GM23338 (cell line): ENCODE measurements at regions not wholly inside any gene's neighbourhood (a gene's known extent, or its start where the extent isn't known, plus 50 kb on each side); places are given as distances from the start of the nearest gene placed in this dataset.

Source experiments
- ATAC-seq: fragments of 200-7000 bp; cut with Tn5 transposase; 3 replicates; pipeline ENCODE4 v1.9.1; 2020
- DNase-seq: peaks from one replicate; pipeline ENCODE4 v3.0.0-alpha.2; 2015; ENCODE audit warnings: low spot score
- H2AFZ ChIP-seq: fragments of 200-600 bp; sonication (generic); 2 replicates; pipeline ENCODE4 v1.8.0; 2016; ENCODE audit warnings: antibody characterized with exemption, mild to moderate bottlenecking, moderate library complexity
- H3F3A ChIP-seq: fragments of 200-600 bp; sonication (generic); replicated peaks from 2 replicates; pipeline ENCODE4 v1.8.0; 2017; ENCODE audit warnings: antibody characterized with exemption, mixed run types, low read depth
- H3K27ac ChIP-seq: fragments of 200-600 bp; sonication (generic); 2 replicates; pipeline ENCODE4 v1.6.1; 2016; ENCODE audit warnings: low read depth
- H3K27me3 ChIP-seq: fragments of 200-600 bp; sonication (generic); 2 replicates; pipeline ENCODE4 v1.8.0; 2016; ENCODE audit warnings: mild to moderate bottlenecking, mixed run types, moderate library complexity; ENCODE audit not compliant: insufficient read depth
- H3K36me3 ChIP-seq: fragments of 200-600 bp; sonication (generic); 2 replicates; pipeline ENCODE4 v1.8.0; 2016; ENCODE audit warnings: mild to moderate bottlenecking; ENCODE audit not compliant: insufficient read depth
- H3K4me1 ChIP-seq: fragments of 200-600 bp; sonication (generic); 2 replicates; pipeline ENCODE4 v1.8.0; 2016; ENCODE audit warnings: mild to moderate bottlenecking, moderate library complexity; ENCODE audit not compliant: insufficient read depth
- H3K4me2 ChIP-seq: fragments of 200-600 bp; sonication (generic); 2 replicates; pipeline ENCODE4 v1.7.1; 2017; ENCODE audit warnings: mixed run types
- H3K4me3 ChIP-seq: fragments of 200-600 bp; sonication (generic); 2 replicates; pipeline ENCODE4 v1.6.1; 2016; ENCODE audit warnings: mixed run types
- H3K79me2 ChIP-seq: fragments of 200-600 bp; sonication (generic); replicated peaks from 2 replicates; pipeline ENCODE4 v1.8.0; 2017; ENCODE audit warnings: mild to moderate bottlenecking; ENCODE audit not compliant: insufficient read depth
- H3K9me2 ChIP-seq: fragments of 200-600 bp; sonication (generic); 2 replicates; pipeline ENCODE4 v1.8.0; 2017; ENCODE audit not compliant: insufficient read depth
- H4K20me1 ChIP-seq: fragments of 200-600 bp; sonication (generic); replicated peaks from 2 replicates; pipeline ENCODE4 v1.8.0; 2017; ENCODE audit warnings: mild to moderate bottlenecking; ENCODE audit not compliant: insufficient read depth
- H3K27ac Mint-ChIP-seq: 2 replicates; pipeline ENCODE4 v1.8.0; 2020; ENCODE audit warnings: inconsistent platforms, mild to moderate bottlenecking, moderate library complexity, mixed read lengths
- H3K27me3 Mint-ChIP-seq: 3 replicates; pipeline ENCODE4 v1.8.0; 2022; ENCODE audit warnings: low read depth, mild to moderate bottlenecking, moderate library complexity, mixed read lengths, inconsistent platforms; ENCODE audit not compliant: insufficient read depth, poor library complexity
- H3K36me3 Mint-ChIP-seq: 3 replicates; pipeline ENCODE4 v1.8.0; 2021; ENCODE audit warnings: low read depth, mild to moderate bottlenecking, inconsistent platforms, moderate library complexity, mixed read lengths
- H3K4me1 Mint-ChIP-seq: 3 replicates; pipeline ENCODE4 v1.8.0; 2020; ENCODE audit warnings: mild to moderate bottlenecking, inconsistent platforms, mixed read lengths
- H3K4me3 Mint-ChIP-seq: 3 replicates; pipeline ENCODE4 v1.8.0; 2021; ENCODE audit warnings: moderate library complexity, mild to moderate bottlenecking, inconsistent platforms, mixed read lengths
- H3K9me3 Mint-ChIP-seq: 3 replicates; pipeline ENCODE4 v1.8.0; 2020; ENCODE audit warnings: moderate library complexity, mild to moderate bottlenecking, inconsistent platforms, mixed read lengths
- CREB1 ChIP-seq: fragments of 250-450 bp; sonication (Bioruptor Pico); IDR thresholded peaks from 2 replicates; pipeline ENCODE4 v1.5.0; 2020; ENCODE audit warnings: low read depth, mild to moderate bottlenecking, moderate library complexity
- ETS1 ChIP-seq: IDR thresholded peaks from 2 replicates; pipeline ENCODE4 v1.6.1; 2016; ENCODE audit warnings: antibody characterized with exemption
- EZH2 ChIP-seq: fragments of 200-600 bp; sonication (generic); IDR thresholded peaks from one replicate; pipeline ENCODE4 v1.8.0; 2017; ENCODE audit warnings: antibody characterized with exemption, mild to moderate bottlenecking, low read depth; ENCODE audit not compliant: unreplicated experiment
- EZH2phosphoT487 ChIP-seq: fragments of 200-600 bp; sonication (generic); IDR thresholded peaks from one replicate; pipeline ENCODE4 v1.8.1; 2018; ENCODE audit warnings: antibody characterized with exemption; ENCODE audit not compliant: unreplicated experiment
- POLR2AphosphoS5 ChIP-seq: IDR thresholded peaks from 2 replicates; pipeline ENCODE4 v1.6.1; 2016; ENCODE audit warnings: antibody characterized with exemption, low read depth
- STAT1 ChIP-seq: IDR thresholded peaks from one replicate; pipeline ENCODE4 v1.6.1; 2016; ENCODE audit warnings: antibody characterized with exemption; ENCODE audit not compliant: unreplicated experiment
- ZNF114 ChIP-seq: fragments of 250-450 bp; sonication (Bioruptor Pico); IDR thresholded peaks from 2 replicates; pipeline ENCODE4 v1.5.0; 2020; ENCODE audit warnings: mild to moderate bottlenecking, moderate library complexity
- TF ChIP-seq, protein P1 (sequence below), 2 experiments: fragments of 200-600 bp in 1 of 2; sonication (generic) in 1 of 2; conservative IDR thresholded peaks; 2 replicates each; pipeline versions ENCODE4 v1.5.1 to v1.6.1; 2016 to 2017; ENCODE audit warnings: antibody characterized with exemption in 2 of 2, low read depth in 2 of 2, mild to moderate bottlenecking in 2 of 2, moderate library complexity in 1 of 2
- TF ChIP-seq, protein P2 (sequence below): IDR thresholded peaks from one replicate; pipeline ENCODE4 v1.6.1; 2018; ENCODE audit warnings: antibody characterized with exemption; ENCODE audit not compliant: unreplicated experiment

DNA sequence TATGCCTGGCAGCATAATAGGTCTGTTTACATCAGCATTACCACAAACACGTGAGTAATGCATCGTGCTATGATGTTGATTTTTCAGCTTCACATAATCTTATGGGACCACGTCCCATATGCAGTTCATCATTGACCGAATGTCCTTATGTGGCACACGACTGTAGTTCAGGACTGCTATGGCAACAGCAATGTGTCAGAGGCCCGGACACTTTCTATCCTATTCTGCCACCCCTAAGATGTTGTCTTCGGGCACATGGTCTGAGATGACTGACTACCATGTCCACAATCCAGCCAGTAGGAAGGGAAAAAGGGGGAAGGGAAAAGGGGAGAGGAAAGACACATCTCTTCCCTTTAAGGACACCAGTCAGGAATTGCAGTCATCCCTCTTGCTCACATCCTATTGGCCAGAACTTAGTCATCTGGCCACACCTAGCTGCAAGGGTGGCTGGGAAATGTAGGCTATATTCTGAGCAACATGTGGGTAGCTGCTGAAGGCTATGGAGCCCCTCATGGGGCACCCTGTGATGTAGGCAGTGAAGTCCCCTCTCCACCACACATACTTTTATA is 196.0 kb upstream of the RBPJ start:
- Histone ChIP-seq H3K9me2 (peaks cover 9% of the 10 kb centered on the region; the same call in 1 of the 2 replicates), H3K79me2 (no peaks in the 10 kb centered on the region), H4K20me1 (no peaks in the 10 kb centered on the region), H3K4me2 (no peak overlapping the region), H3K4me1 (no peaks in the 10 kb centered on the region), H3F3A (no peaks in the 10 kb centered on the region), H3K4me3 (no peak overlapping the region), H2AFZ (no peak overlapping the region; the same call in 1 of the 2 replicates), H3K27ac (no peak overlapping the region), H3K27me3 (no peaks in the 10 kb centered on the region), H3K36me3 (no peaks in the 10 kb centered on the region)
- Mint-ChIP-seq H3K36me3 (no peaks in the 10 kb centered on the region), H3K4me1 (no peaks in the 10 kb centered on the region), H3K27ac (no peak overlapping the region), H3K27me3 (no peaks in the 10 kb centered on the region), H3K9me3 (peaks cover 2% of the 10 kb centered on the region; the same call in 1 of the 3 replicates), H3K4me3 (no peak overlapping the region)
- TF ChIP-seq POLR2AphosphoS5 (no peak), ETS1 (peak; percentile 38; the same call in 1 of the 2 replicates), CREB1 (CRISPR knock-in tag) (0 out of 2 replicates have a peak, but pooled peaks have one; percentile 7)
- DNase-seq (peak; percentile 20), ATAC-seq (peak; percentile 71; the same call in 2 of the 3 replicates)

DNA sequence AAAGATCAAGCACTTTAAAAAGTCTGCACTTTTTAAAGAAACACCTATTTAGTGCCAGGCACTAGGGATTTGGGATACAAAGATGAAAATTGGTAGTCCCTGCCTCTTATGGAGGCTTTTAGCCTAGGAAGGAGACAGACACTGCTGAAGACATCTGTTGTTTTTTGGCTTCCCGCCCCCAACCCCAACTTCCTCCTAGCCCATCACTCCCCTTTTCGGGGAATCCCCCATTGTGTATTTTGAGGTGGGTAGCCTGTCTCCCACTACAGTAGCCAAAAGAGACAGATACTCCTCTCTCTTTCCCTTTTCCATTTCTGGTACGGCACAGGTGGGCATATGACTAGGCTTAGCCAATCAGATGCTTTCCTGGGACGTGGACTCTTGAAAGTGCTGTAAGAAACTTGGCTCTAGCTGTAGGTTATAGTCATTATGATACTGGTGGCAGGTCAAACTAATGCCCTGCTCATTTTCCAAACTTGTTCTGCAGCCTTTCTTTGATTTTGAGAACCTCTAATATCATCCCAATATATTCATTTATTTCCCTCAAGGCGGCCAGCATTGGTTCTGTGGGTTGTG is 194.6 kb upstream of the RBPJ start:
- H3K27me3 ChIP-seq, result no peaks in the 10 kb centered on the region
- Mint-ChIP-seq H3K36me3 (no peaks in the 10 kb centered on the region), H3K27me3 (no peaks in the 10 kb centered on the region), H3K4me1 (no peaks in the 10 kb centered on the region), H3K9me3 (peaks cover 2% of the 10 kb centered on the region; the same call in 1 of the 3 replicates), H3K27ac (no peak overlapping the region), H3K4me3 (no peak overlapping the region)
- ATAC-seq (no peak), DNase-seq (no peak)
- no peaks in the 10 kb centered on the region for H3K36me3 ChIP-seq
- no peaks in the 10 kb centered on the region for H3K4me1 ChIP-seq
- no peaks in the 10 kb centered on the region for H4K20me1 ChIP-seq
- H3F3A ChIP-seq, result no peaks in the 10 kb centered on the region
- no peak overlapping the region for H3K27ac ChIP-seq
- no peaks in the 10 kb centered on the region for H3K79me2 ChIP-seq
- no peak overlapping the region for H3K4me3 ChIP-seq
- no peak overlapping the region for H2AFZ ChIP-seq
- peaks cover 9% of the 10 kb centered on the region; the same call in 1 of the 2 replicates for H3K9me2 ChIP-seq
- no peak overlapping the region for H3K4me2 ChIP-seq
- TF ChIP-seq EZH2, result no peak
- TF ChIP-seq ZNF114 (CRISPR knock-in tag), result no peak
- TF ChIP-seq STAT1, result no peak
- no peak for TF ChIP-seq CREB1 (CRISPR knock-in tag)
- no peak for TF ChIP-seq EZH2phosphoT487
- no peak for TF ChIP-seq ETS1
- TF ChIP-seq, protein P1, sequence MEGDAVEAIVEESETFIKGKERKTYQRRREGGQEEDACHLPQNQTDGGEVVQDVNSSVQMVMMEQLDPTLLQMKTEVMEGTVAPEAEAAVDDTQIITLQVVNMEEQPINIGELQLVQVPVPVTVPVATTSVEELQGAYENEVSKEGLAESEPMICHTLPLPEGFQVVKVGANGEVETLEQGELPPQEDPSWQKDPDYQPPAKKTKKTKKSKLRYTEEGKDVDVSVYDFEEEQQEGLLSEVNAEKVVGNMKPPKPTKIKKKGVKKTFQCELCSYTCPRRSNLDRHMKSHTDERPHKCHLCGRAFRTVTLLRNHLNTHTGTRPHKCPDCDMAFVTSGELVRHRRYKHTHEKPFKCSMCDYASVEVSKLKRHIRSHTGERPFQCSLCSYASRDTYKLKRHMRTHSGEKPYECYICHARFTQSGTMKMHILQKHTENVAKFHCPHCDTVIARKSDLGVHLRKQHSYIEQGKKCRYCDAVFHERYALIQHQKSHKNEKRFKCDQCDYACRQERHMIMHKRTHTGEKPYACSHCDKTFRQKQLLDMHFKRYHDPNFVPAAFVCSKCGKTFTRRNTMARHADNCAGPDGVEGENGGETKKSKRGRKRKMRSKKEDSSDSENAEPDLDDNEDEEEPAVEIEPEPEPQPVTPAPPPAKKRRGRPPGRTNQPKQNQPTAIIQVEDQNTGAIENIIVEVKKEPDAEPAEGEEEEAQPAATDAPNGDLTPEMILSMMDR (conservative IDR thresholded peaks at IDR 0.05; ENCODE audit: low read depth in 2 of 2), result no peak
- TF ChIP-seq POLR2AphosphoS5, result no peak
- TF ChIP-seq, protein P2, sequence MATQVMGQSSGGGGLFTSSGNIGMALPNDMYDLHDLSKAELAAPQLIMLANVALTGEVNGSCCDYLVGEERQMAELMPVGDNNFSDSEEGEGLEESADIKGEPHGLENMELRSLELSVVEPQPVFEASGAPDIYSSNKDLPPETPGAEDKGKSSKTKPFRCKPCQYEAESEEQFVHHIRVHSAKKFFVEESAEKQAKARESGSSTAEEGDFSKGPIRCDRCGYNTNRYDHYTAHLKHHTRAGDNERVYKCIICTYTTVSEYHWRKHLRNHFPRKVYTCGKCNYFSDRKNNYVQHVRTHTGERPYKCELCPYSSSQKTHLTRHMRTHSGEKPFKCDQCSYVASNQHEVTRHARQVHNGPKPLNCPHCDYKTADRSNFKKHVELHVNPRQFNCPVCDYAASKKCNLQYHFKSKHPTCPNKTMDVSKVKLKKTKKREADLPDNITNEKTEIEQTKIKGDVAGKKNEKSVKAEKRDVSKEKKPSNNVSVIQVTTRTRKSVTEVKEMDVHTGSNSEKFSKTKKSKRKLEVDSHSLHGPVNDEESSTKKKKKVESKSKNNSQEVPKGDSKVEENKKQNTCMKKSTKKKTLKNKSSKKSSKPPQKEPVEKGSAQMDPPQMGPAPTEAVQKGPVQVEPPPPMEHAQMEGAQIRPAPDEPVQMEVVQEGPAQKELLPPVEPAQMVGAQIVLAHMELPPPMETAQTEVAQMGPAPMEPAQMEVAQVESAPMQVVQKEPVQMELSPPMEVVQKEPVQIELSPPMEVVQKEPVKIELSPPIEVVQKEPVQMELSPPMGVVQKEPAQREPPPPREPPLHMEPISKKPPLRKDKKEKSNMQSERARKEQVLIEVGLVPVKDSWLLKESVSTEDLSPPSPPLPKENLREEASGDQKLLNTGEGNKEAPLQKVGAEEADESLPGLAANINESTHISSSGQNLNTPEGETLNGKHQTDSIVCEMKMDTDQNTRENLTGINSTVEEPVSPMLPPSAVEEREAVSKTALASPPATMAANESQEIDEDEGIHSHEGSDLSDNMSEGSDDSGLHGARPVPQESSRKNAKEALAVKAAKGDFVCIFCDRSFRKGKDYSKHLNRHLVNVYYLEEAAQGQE, result no peak
